Skeletal muscle tissue (tissue), 3 donors: ENCODE measurements at regions not wholly inside any gene's neighbourhood (a gene's known extent, or its start where the extent isn't known, plus 50 kb on each side); places are given as distances from the start of the nearest gene placed in this dataset.

ENCODE experiments used
- H3K27ac ChIP-seq: one replicate; pipeline ENCODE4 v1.7.0; 2013; ENCODE audit warnings: mild to moderate bottlenecking, low read depth, low read length, inconsistent platforms
- H3K27me3 ChIP-seq, 3 donors: one replicate each; pipeline ENCODE4 v1.7.0; 2013; ENCODE audit warnings: low read length in 3 of 3; ENCODE audit not compliant: control insufficient read depth in 3 of 3, insufficient read depth in 3 of 3
- H3K36me3 ChIP-seq, 3 donors: one replicate each; pipeline ENCODE4 v1.7.0; 2013; ENCODE audit warnings: low read length in 3 of 3; ENCODE audit not compliant: control insufficient read depth in 3 of 3, insufficient read depth in 3 of 3
- H3K4me1 ChIP-seq, 3 donors: one replicate each; pipeline ENCODE4 v1.7.0; 2013; ENCODE audit warnings: low read length in 3 of 3, mild to moderate bottlenecking in 3 of 3; ENCODE audit not compliant: control insufficient read depth in 3 of 3, insufficient read depth in 3 of 3
- H3K4me3 ChIP-seq, 3 donors: one replicate each; pipeline ENCODE4 v1.7.0; 2013; ENCODE audit warnings: low read length in 3 of 3
- H3K9ac ChIP-seq, 3 donors: one replicate each; pipeline ENCODE4 v1.7.0; 2013; ENCODE audit warnings: low read length in 3 of 3, mild to moderate bottlenecking in 3 of 3, moderate library complexity in 2 of 3, low read depth in 1 of 3
- H3K9me3 ChIP-seq, 3 donors: one replicate each; pipeline ENCODE4 v1.7.0; 2013; ENCODE audit warnings: low read length in 3 of 3; ENCODE audit not compliant: control insufficient read depth in 3 of 3
- donor health status: Osteomylitis.

GRCh38 chr16:72301523-72302236, 129.7 kb upstream of the PMFBP1 start:
- Histone ChIP-seq H3K9ac (no peak overlapping the region), H3K36me3 (no peaks in the 10 kb centered on the region), H3K27me3 (no peaks in the 10 kb centered on the region), H3K4me3 (no peak overlapping the region), H3K9me3 (no peaks in the 10 kb centered on the region), H3K4me1 (no peaks in the 10 kb centered on the region), H3K27ac (no peak overlapping the region)

- Histone ChIP-seq H3K4me3 (no peak overlapping the region), H3K9me3 (no peaks in the 10 kb centered on the region), H3K27ac (no peak overlapping the region), H3K4me1 (no peaks in the 10 kb centered on the region), H3K27me3 (no peaks in the 10 kb centered on the region), H3K36me3 (no peaks in the 10 kb centered on the region), H3K9ac (no peak overlapping the region)
Measured at GRCh38 chr16:72300892-72301291, 128.9 kb upstream of the PMFBP1 start.

- no peaks in the 10 kb centered on the region for H3K27me3 ChIP-seq
- no peaks in the 10 kb centered on the region for H3K36me3 ChIP-seq
- H3K9me3 ChIP-seq: no peaks in the 10 kb centered on the region
- H3K4me3 ChIP-seq: no peak overlapping the region
- no peak overlapping the region for H3K9ac ChIP-seq
- H3K4me1 ChIP-seq: no peaks in the 10 kb centered on the region
- no peak overlapping the region for H3K27ac ChIP-seq
Measured at GRCh38 chr16:72299684-72300243, 127.8 kb upstream of the PMFBP1 start.

GRCh38 chr16:72298961-72299360, 127.0 kb upstream of the PMFBP1 start:
- Histone ChIP-seq H3K9me3 (no peaks in the 10 kb centered on the region), H3K36me3 (no peaks in the 10 kb centered on the region), H3K27ac (no peak overlapping the region), H3K27me3 (no peaks in the 10 kb centered on the region), H3K4me1 (no peaks in the 10 kb centered on the region), H3K4me3 (no peak overlapping the region), H3K9ac (no peak overlapping the region)

GRCh38 chr16:72295914-72296313, 124.0 kb upstream of the PMFBP1 start:
- no peak overlapping the region for H3K27ac ChIP-seq
- no peaks in the 10 kb centered on the region for H3K9me3 ChIP-seq
- H3K4me3 ChIP-seq: no peak overlapping the region
- no peaks in the 10 kb centered on the region for H3K27me3 ChIP-seq
- no peaks in the 10 kb centered on the region for H3K36me3 ChIP-seq
- H3K9ac ChIP-seq: no peak overlapping the region
- H3K4me1 ChIP-seq: no peaks in the 10 kb centered on the region

- no peaks in the 10 kb centered on the region for H3K9me3 ChIP-seq
- peak overlapping the region; percentile 52 for H3K27ac ChIP-seq
- no peak overlapping the region for H3K9ac ChIP-seq
- H3K4me3 ChIP-seq: no peak overlapping the region
- no peaks in the 10 kb centered on the region for H3K4me1 ChIP-seq
- H3K36me3 ChIP-seq: no peaks in the 10 kb centered on the region
- H3K27me3 ChIP-seq: no peaks in the 10 kb centered on the region
Measured at GRCh38 chr16:72291531-72291981, 119.6 kb upstream of the PMFBP1 start.

GRCh38 chr16:72291121-72291520, 119.2 kb upstream of the PMFBP1 start:
- Histone ChIP-seq H3K9ac (no peak overlapping the region), H3K4me1 (no peaks in the 10 kb centered on the region), H3K9me3 (no peaks in the 10 kb centered on the region), H3K4me3 (no peak overlapping the region), H3K27me3 (no peaks in the 10 kb centered on the region), H3K36me3 (no peaks in the 10 kb centered on the region), H3K27ac (peak overlapping the region; percentile 52)

- Histone ChIP-seq H3K4me1 (no peaks in the 10 kb centered on the region), H3K36me3 (no peaks in the 10 kb centered on the region), H3K4me3 (no peak overlapping the region), H3K9ac (no peak overlapping the region), H3K9me3 (no peaks in the 10 kb centered on the region), H3K27me3 (no peaks in the 10 kb centered on the region), H3K27ac (no peak overlapping the region)
Measured at GRCh38 chr16:72287649-72288048, 115.7 kb upstream of the PMFBP1 start.

- Histone ChIP-seq H3K4me1 (no peaks in the 10 kb centered on the region), H3K9ac (no peak overlapping the region), H3K27ac (no peak overlapping the region), H3K4me3 (no peak overlapping the region), H3K27me3 (no peaks in the 10 kb centered on the region), H3K36me3 (no peaks in the 10 kb centered on the region), H3K9me3 (no peaks in the 10 kb centered on the region)
Measured at GRCh38 chr16:72286936-72287620, 115.1 kb upstream of the PMFBP1 start.

- Histone ChIP-seq H3K9me3 (no peaks in the 10 kb centered on the region), H3K36me3 (no peaks in the 10 kb centered on the region), H3K9ac (no peak overlapping the region), H3K27me3 (no peaks in the 10 kb centered on the region), H3K27ac (no peak overlapping the region), H3K4me3 (no peak overlapping the region), H3K4me1 (no peaks in the 10 kb centered on the region)
Measured at GRCh38 chr16:72285728-72286127, 113.8 kb upstream of the PMFBP1 start.
